GM23248 (cell line): ENCODE measurements at regions not wholly inside any gene's neighbourhood (a gene's known extent, or its start where the extent isn't known, plus 50 kb on each side); places are given as distances from the start of the nearest gene placed in this dataset.

Source experiments
- DNase-seq: peaks from one replicate; pipeline ENCODE4 v3.0.0-alpha.2; 2015
- H2AFZ ChIP-seq: fragments of 200-600 bp; sonication (generic); 2 replicates; pipeline ENCODE4 v1.6.1; 2016; ENCODE audit warnings: antibody characterized with exemption
- H3F3A ChIP-seq: fragments of 200-600 bp; sonication (generic); 2 replicates; pipeline ENCODE4 v1.6.1; 2016; ENCODE audit warnings: mild to moderate bottlenecking, antibody characterized with exemption, mixed run types; ENCODE audit not compliant: insufficient read depth
- H3K27ac ChIP-seq: fragments of 200-600 bp; sonication (generic); 2 replicates; pipeline ENCODE4 v1.5.1; 2016; ENCODE audit warnings: mild to moderate bottlenecking
- H3K27me3 ChIP-seq: fragments of 200-600 bp; sonication (generic); replicated peaks from 2 replicates; pipeline ENCODE4 v1.6.1; 2016; ENCODE audit warnings: mild to moderate bottlenecking; ENCODE audit not compliant: insufficient read depth
- H3K36me3 ChIP-seq: fragments of 200-600 bp; sonication (generic); 2 replicates; pipeline ENCODE4 v1.6.1; 2016; ENCODE audit warnings: low read depth, mild to moderate bottlenecking
- H3K4me1 ChIP-seq: fragments of 200-600 bp; sonication (generic); 2 replicates; pipeline ENCODE4 v1.6.1; 2016; ENCODE audit warnings: mild to moderate bottlenecking; ENCODE audit not compliant: insufficient read depth
- H3K4me2 ChIP-seq: fragments of 200-600 bp; sonication (generic); one replicate; pipeline ENCODE4 v1.6.1; 2016; ENCODE audit warnings: mild to moderate bottlenecking; ENCODE audit not compliant: unreplicated experiment
- H3K4me3 ChIP-seq: fragments of 200-600 bp; sonication (generic); 2 replicates; pipeline ENCODE4 v1.5.1; 2016; ENCODE audit warnings: mild to moderate bottlenecking
- H3K79me2 ChIP-seq: fragments of 200-600 bp; sonication (generic); 2 replicates; pipeline ENCODE4 v1.6.1; 2016; ENCODE audit warnings: mild to moderate bottlenecking; ENCODE audit not compliant: insufficient read depth
- H3K9ac ChIP-seq: fragments of 200-600 bp; sonication (generic); 2 replicates; pipeline ENCODE4 v1.6.1; 2016; ENCODE audit warnings: mild to moderate bottlenecking
- H3K9me2 ChIP-seq: fragments of 200-600 bp; sonication (generic); 2 replicates; pipeline ENCODE4 v1.6.1; 2016; ENCODE audit warnings: mixed run types, mild to moderate bottlenecking, moderate library complexity; ENCODE audit not compliant: insufficient read depth
- H3K9me3 ChIP-seq: fragments of 200-600 bp; sonication (generic); one replicate; pipeline ENCODE4 v1.6.1; 2017; ENCODE audit warnings: low read depth
- H4K20me1 ChIP-seq: fragments of 200-600 bp; sonication (generic); 2 replicates; pipeline ENCODE4 v1.6.0; 2016; ENCODE audit not compliant: insufficient read depth
- EZH2 ChIP-seq: fragments of 200-600 bp; sonication (generic); IDR thresholded peaks from 2 replicates; pipeline ENCODE4 v1.6.1; 2018; ENCODE audit warnings: antibody characterized with exemption, mild to moderate bottlenecking; ENCODE audit not compliant: insufficient read depth, poor library complexity, severe bottlenecking
- EZH2phosphoT487 ChIP-seq: fragments of 200-600 bp; sonication (generic); IDR thresholded peaks from 2 replicates; pipeline ENCODE4 v1.6.1; 2018; ENCODE audit warnings: antibody characterized with exemption, moderate library complexity, mild to moderate bottlenecking, low read depth; ENCODE audit not compliant: insufficient read depth
- WGBS, 2 experiments: methylation state at CpG; one replicate each; pipeline ENCODE4 v1.1.6; 2015 to 2017; ENCODE audit warnings: low lambda C conversion rate in 2 of 2, low coverage in 1 of 2; ENCODE audit errors: missing lambda C conversion rate in 2 of 2; 5-methylcytosine and 5-hydroxymethylcytosine counted together
- in situ Hi-C: fragments of 300-500 bp; cut with MboI; formaldehyde crosslinking; loops from 2 replicates; pipeline ENCODE4 v1.15.0; 2020

DNA sequence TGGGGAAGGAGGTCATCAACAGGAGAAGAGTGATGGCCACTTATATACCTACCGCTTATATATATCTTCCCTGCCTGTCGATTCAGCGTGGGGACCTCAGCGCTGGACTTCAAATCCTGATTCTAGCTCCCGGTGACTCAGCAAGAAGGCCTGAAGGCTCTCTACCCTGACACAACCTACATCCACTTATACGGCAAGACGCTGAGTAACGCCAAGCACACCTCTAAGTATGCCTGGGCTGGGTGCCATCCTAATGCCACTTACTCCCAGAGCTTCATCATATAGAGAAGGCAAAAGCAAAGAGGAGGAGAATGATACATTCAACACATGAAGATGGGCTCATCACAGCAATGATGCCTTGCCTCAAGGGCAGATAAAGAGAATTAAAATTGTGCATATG lies 198.3 kb downstream of the CHIC2 start:
- Histone ChIP-seq H3F3A (peaks cover 21% of the 10 kb centered on the region), H3K79me2 (no peaks in the 10 kb centered on the region), H3K9me3 (no peaks in the 10 kb centered on the region), H3K9ac (no peak overlapping the region), H3K36me3 (no peaks in the 10 kb centered on the region), H3K4me3 (no peak overlapping the region), H3K27me3 (no peaks in the 10 kb centered on the region), H4K20me1 (no peaks in the 10 kb centered on the region), H3K27ac (no peak overlapping the region), H3K4me1 (peaks cover 20% of the 10 kb centered on the region), H2AFZ (no peak overlapping the region), H3K9me2 (no peaks in the 10 kb centered on the region), H3K4me2 (no peak overlapping the region)
- no peak for DNase-seq
- in situ Hi-C loops, result no loop called here
- TF ChIP-seq EZH2, result no peak
- no peak for TF ChIP-seq EZH2phosphoT487
- 96 to 97% methylated on average over 8 of the region's 8 CpGs for WGBS, 2 experiments

GRCh38 chr4:53865054-53865453 lies 199.4 kb downstream of the CHIC2 start:
- Histone ChIP-seq H3K4me2 (no peak overlapping the region), H3K4me3 (no peak overlapping the region), H3K27ac (no peak overlapping the region), H3K36me3 (no peaks in the 10 kb centered on the region), H4K20me1 (no peaks in the 10 kb centered on the region), H2AFZ (no peak overlapping the region), H3F3A (peaks cover 21% of the 10 kb centered on the region), H3K27me3 (no peaks in the 10 kb centered on the region), H3K9me3 (no peaks in the 10 kb centered on the region), H3K79me2 (no peaks in the 10 kb centered on the region), H3K9ac (no peak overlapping the region), H3K4me1 (peaks cover 20% of the 10 kb centered on the region), H3K9me2 (no peaks in the 10 kb centered on the region)
- TF ChIP-seq EZH2phosphoT487, result no peak
- no peak for TF ChIP-seq EZH2
- DNase-seq, result no peak
- WGBS, 2 experiments, result 72 to 79% methylated on average over 5 of the region's 5 CpGs
- in situ Hi-C loops, result no loop called here

GRCh38 chr4:53863736-53864365 lies 200.6 kb downstream of the CHIC2 start:
- Histone ChIP-seq H3K79me2 (no peaks in the 10 kb centered on the region), H3K36me3 (no peaks in the 10 kb centered on the region), H3K9me2 (no peaks in the 10 kb centered on the region), H4K20me1 (no peaks in the 10 kb centered on the region), H3K27ac (no peak overlapping the region), H3F3A (peaks cover 21% of the 10 kb centered on the region), H3K9ac (no peak overlapping the region), H3K4me3 (no peak overlapping the region), H3K4me1 (peaks cover 20% of the 10 kb centered on the region), H3K27me3 (no peaks in the 10 kb centered on the region), H3K9me3 (no peaks in the 10 kb centered on the region), H3K4me2 (no peak overlapping the region), H2AFZ (no peak overlapping the region)
- TF ChIP-seq EZH2phosphoT487 (no peak), EZH2 (no peak)
- in situ Hi-C loops, result no loop called here
- DNase-seq, result no peak
- WGBS, 2 experiments, result 63 to 73% methylated on average over 4 of the region's 4 CpGs

DNA sequence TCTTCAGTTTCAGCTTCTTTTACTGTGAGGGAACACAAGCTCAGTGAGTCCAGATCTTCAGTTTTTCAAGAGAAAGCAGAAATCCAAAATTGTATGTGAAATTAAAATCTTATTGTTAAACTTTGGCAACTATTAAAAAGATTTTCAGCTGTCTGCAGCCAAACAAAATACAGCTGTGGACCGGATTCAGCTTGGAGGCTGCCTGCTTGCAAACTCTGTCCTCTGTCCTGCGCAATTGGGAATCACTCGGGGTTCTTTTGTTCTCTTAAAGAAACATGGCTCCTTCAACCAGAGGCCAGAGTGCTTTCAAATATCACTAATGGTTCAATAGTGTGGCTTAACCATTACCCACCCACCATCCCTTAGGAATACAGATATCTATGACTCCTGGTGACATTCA lies 201.2 kb downstream of the CHIC2 start:
- peaks cover 20% of the 10 kb centered on the region for H3K4me1 ChIP-seq
- no peak for TF ChIP-seq EZH2phosphoT487
- TF ChIP-seq EZH2, result no peak
- H3K27ac ChIP-seq, result no peak overlapping the region
- no peaks in the 10 kb centered on the region for H3K9me3 ChIP-seq
- no peaks in the 10 kb centered on the region for H4K20me1 ChIP-seq
- H3K9me2 ChIP-seq, result no peaks in the 10 kb centered on the region
- WGBS, 2 experiments, result 65 to 68% methylated on average over 3 of the region's 3 CpGs
- H3F3A ChIP-seq, result peaks cover 21% of the 10 kb centered on the region
- no peaks in the 10 kb centered on the region for H3K79me2 ChIP-seq
- H3K36me3 ChIP-seq, result no peaks in the 10 kb centered on the region
- no peak overlapping the region for H3K9ac ChIP-seq
- H3K4me2 ChIP-seq, result no peak overlapping the region
- in situ Hi-C loops, result no loop called here
- peak; percentile 19 for DNase-seq
- H3K4me3 ChIP-seq, result no peak overlapping the region
- no peaks in the 10 kb centered on the region for H3K27me3 ChIP-seq
- no peak overlapping the region for H2AFZ ChIP-seq
